Transverse colon (tissue), 3 donors: ENCODE measurements at regions not wholly inside any gene's neighbourhood (a gene's known extent, or its start where the extent isn't known, plus 50 kb on each side); places are given as distances from the start of the nearest gene placed in this dataset.

Experiments
- CTCF ChIP-seq, 5 experiments: fragments of 200-600 bp in 3 of 5; fragments of 450-650 bp in 2 of 5; sonication (generic) in 3 of 5; IDR thresholded peaks; 1 replicate in 2 of 5; 2 replicates in 3 of 5; pipeline ENCODE4 v1.5.1; 2016 to 2017; ENCODE audit warnings: antibody characterized with exemption in 5 of 5, inconsistent platforms in 3 of 5, mild to moderate bottlenecking in 2 of 5, moderate library complexity in 1 of 5
- EP300 ChIP-seq: sonication (generic); formaldehyde crosslinking; IDR thresholded peaks from one replicate; pipeline ENCODE4 v1.6.1; 2017; ENCODE audit warnings: antibody characterized with exemption, low read depth
- POLR2A ChIP-seq: fragments of 450-650 bp; IDR thresholded peaks from one replicate; pipeline ENCODE4 v1.6.1; 2016; ENCODE audit warnings: antibody characterized with exemption, mild to moderate bottlenecking, moderate library complexity

DNA sequence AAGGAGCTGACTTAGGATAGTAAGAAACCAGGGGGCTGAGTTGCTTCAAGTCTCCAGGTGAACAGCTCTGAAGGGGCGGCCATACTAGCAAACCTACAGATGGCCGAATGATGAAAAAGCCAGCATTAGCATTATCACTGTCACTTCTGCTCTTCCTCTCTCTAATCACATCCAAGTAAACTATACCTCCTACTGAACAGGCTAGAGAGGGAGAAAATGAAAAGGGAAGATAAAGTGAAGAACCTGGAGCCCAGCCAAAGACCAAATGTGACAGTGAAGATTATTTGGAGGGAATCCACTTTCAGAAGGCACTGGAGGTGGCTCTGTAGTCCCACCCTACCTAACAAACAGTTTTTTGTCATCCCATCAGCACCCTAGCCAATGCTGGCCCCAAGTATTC is 50.4 kb upstream of the PRPS1 start:
- no peak for TF ChIP-seq POLR2A
- no peak for TF ChIP-seq EP300
- no peak for TF ChIP-seq CTCF (IDR thresholded peaks at IDR 0.05)
